SK-N-SH (cell line): ENCODE measurements at regions not wholly inside any gene's neighbourhood (a gene's known extent, or its start where the extent isn't known, plus 50 kb on each side); places are given as distances from the start of the nearest gene placed in this dataset.

ENCODE experiments used
- CTCF ChIA-PET: fragments of 300-600, 350-600 bp; formaldehyde crosslinking; extraction: SDS; loops from one replicate; lab custom pipeline; 2021; lab: Yijun Ruan, JAX
- POLR2A ChIA-PET: fragments of 350-600 bp; sonication (Branson Sonifier 250); formaldehyde crosslinking; extraction: SDS; loops from one replicate; lab custom pipeline; 2020; ENCODE audit warnings: antibody characterized with exemption, inconsistent platforms; lab: Yijun Ruan, JAX
- DNase-seq: peaks from one replicate; pipeline ENCODE4 v3.0.0; 2012
- H2AFZ ChIP-seq: fragments of 200-600 bp; sonication (generic); 2 replicates; pipeline ENCODE4 v1.8.1; 2016; ENCODE audit warnings: antibody characterized with exemption, mild to moderate bottlenecking, low read depth
- H3F3A ChIP-seq: fragments of 200-600 bp; sonication (generic); replicated peaks from 2 replicates; pipeline ENCODE3; 2016; ENCODE audit warnings: antibody characterized with exemption, mild to moderate bottlenecking; ENCODE audit not compliant: insufficient read depth
- H3K27ac ChIP-seq, 2 experiments: fragments of 200-500 bp in 1 of 2; fragments of 200-600 bp in 1 of 2; sonication (Bioruptor generic) in 1 of 2; sonication (generic), shearing (Covaris generic) in 1 of 2; 2 replicates each; pipeline versions ENCODE4 v1.5.1 to v1.6.1; 2014 to 2016; ENCODE audit warnings: low read depth in 2 of 2, inconsistent platforms in 1 of 2, low read length in 1 of 2, mild to moderate bottlenecking in 1 of 2, mixed read lengths in 1 of 2
- H3K27me3 ChIP-seq: fragments of 200-600 bp; sonication (generic), shearing (Covaris generic); 2 replicates; pipeline ENCODE4 v1.6.1; 2016; ENCODE audit warnings: mixed run types; ENCODE audit not compliant: insufficient read depth
- H3K36me3 ChIP-seq, 2 experiments: fragments of 200-500 bp in 1 of 2; fragments of 200-600 bp in 1 of 2; sonication (Bioruptor generic) in 1 of 2; sonication (generic) in 1 of 2; replicated peaks in 1 of 2; 2 replicates each; pipeline versions ENCODE3 to v1.5.1; 2014 to 2016; ENCODE audit warnings: low read length in 1 of 2, mild to moderate bottlenecking in 1 of 2; ENCODE audit not compliant: insufficient read depth in 2 of 2, control insufficient read depth in 1 of 2
- H3K4me1 ChIP-seq, 2 experiments: fragments of 200-500 bp in 1 of 2; fragments of 200-600 bp in 1 of 2; sonication (Bioruptor generic) in 1 of 2; sonication (generic), shearing (Covaris generic) in 1 of 2; 2 replicates each; pipeline versions ENCODE4 v1.5.1 to v1.6.1; 2014 to 2016; ENCODE audit warnings: low read depth in 1 of 2, low read length in 1 of 2, mixed run types in 1 of 2; ENCODE audit not compliant: insufficient read depth in 2 of 2, control insufficient read depth in 1 of 2
- H3K4me2 ChIP-seq: fragments of 200-600 bp; sonication (generic), shearing (Covaris generic); 2 replicates; pipeline ENCODE4 v1.6.1; 2017; ENCODE audit warnings: mixed run types
- H3K4me3 ChIP-seq, 2 experiments: fragments of 200-500 bp in 1 of 2; fragments of 200-600 bp in 1 of 2; sonication (Bioruptor generic) in 1 of 2; sonication (generic), shearing (Covaris generic) in 1 of 2; 2 replicates each; pipeline versions ENCODE4 v1.5.1 to v1.8.1; 2014 to 2016; ENCODE audit warnings: low read depth in 2 of 2, inconsistent platforms in 1 of 2, low read length in 1 of 2, mild to moderate bottlenecking in 1 of 2, mixed read lengths in 1 of 2, moderate library complexity in 1 of 2
- H3K79me2 ChIP-seq: fragments of 200-600 bp; sonication (generic); 2 replicates; pipeline ENCODE4 v1.8.1; 2017; ENCODE audit warnings: mild to moderate bottlenecking; ENCODE audit not compliant: insufficient read depth
- H3K9ac ChIP-seq: fragments of 200-600 bp; sonication (generic); 2 replicates; pipeline ENCODE4 v1.6.1; 2017; ENCODE audit warnings: mixed run types
- H3K9me2 ChIP-seq: fragments of 200-600 bp; sonication (generic); 2 replicates; pipeline ENCODE4 v1.6.1; 2017; ENCODE audit warnings: mixed run types
- H3K9me3 ChIP-seq: fragments of 200-600 bp; sonication (generic); 2 replicates; pipeline ENCODE4 v1.6.1; 2017; ENCODE audit warnings: mixed run types, mild to moderate bottlenecking, moderate library complexity
- H4K20me1 ChIP-seq: fragments of 200-600 bp; sonication (generic); 2 replicates; pipeline ENCODE4 v1.6.1; 2017; ENCODE audit warnings: mild to moderate bottlenecking, mixed run types; ENCODE audit not compliant: insufficient read depth
- CHD2 ChIP-seq: fragments of 150-350 bp; IDR thresholded peaks from 2 replicates; pipeline ENCODE4 v1.6.1; 2018; ENCODE audit warnings: low read length; ENCODE audit not compliant: partially characterized antibody
- FOSL2 ChIP-seq: IDR thresholded peaks from 2 replicates; pipeline ENCODE4 v1.4.0; 2012; ENCODE audit warnings: low read depth, mild to moderate bottlenecking, moderate library complexity, borderline replicate concordance
- GABPA ChIP-seq: IDR thresholded peaks from 2 replicates; pipeline ENCODE4 v1.4.0; 2012; ENCODE audit warnings: low read depth, mild to moderate bottlenecking
- JUND ChIP-seq: IDR thresholded peaks from 2 replicates; pipeline ENCODE4 v1.4.0; 2012
- POLR2AphosphoS5 ChIP-seq: IDR thresholded peaks from 2 replicates; pipeline ENCODE4 v1.6.1; 2012; ENCODE audit warnings: low read depth, low read length
- RAD21 ChIP-seq: IDR thresholded peaks from 2 replicates; pipeline ENCODE4 v1.6.1; 2012; ENCODE audit warnings: mild to moderate bottlenecking, low read length
- RFX5 ChIP-seq: IDR thresholded peaks from 2 replicates; pipeline ENCODE4 v1.6.1; 2012; ENCODE audit warnings: mild to moderate bottlenecking, improper control_type of control experiment, low read length
- TEAD4 ChIP-seq: IDR thresholded peaks from 2 replicates; pipeline ENCODE4 v1.4.0; 2012; ENCODE audit warnings: mild to moderate bottlenecking, borderline replicate concordance; ENCODE audit not compliant: insufficient read depth
- WGBS: methylation state at CpG from one replicate; pipeline ENCODE4 v1.1.6; 2017; ENCODE audit warnings: low lambda C conversion rate; 5-methylcytosine and 5-hydroxymethylcytosine counted together
- TF ChIP-seq, protein P1 (sequence below): IDR thresholded peaks from 2 replicates; pipeline ENCODE4 v1.4.0; 2012; ENCODE audit warnings: low read depth, borderline replicate concordance
- TF ChIP-seq, protein P2 (sequence below): IDR thresholded peaks from 2 replicates; pipeline ENCODE4 v1.4.0; 2012; ENCODE audit warnings: low read depth, borderline replicate concordance
- TF ChIP-seq, protein P3 (sequence below): fragments of 150-350 bp; IDR thresholded peaks from 2 replicates; pipeline ENCODE4 v1.6.1; 2016; ENCODE audit warnings: mild to moderate bottlenecking, low read depth, low read length
- TF ChIP-seq, protein P4 (sequence below): fragments of 150-350 bp; IDR thresholded peaks from 2 replicates; pipeline ENCODE4 v1.6.1; 2017; ENCODE audit warnings: antibody characterized with exemption, low read length, low read depth, borderline replicate concordance

DNA sequence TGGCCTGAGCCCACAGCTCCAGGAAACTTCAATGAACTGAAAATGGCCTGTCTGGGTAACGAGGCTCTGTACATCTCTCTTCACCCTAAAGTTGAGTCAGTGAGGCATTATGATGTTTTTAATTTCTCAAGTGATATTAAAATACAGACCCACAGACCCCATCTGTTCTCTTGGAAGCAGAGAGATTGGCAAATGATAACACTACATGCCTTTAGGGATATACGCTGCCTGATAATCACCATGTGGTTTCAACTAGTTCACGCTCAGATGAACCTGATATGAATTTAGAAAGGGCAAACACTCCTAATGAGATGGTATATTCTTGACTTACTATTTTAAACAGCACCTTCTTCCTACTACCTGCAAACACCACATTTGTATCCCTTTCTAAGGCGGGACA, 127.5 kb downstream of the RFC3 start (continued):
- no peak for TF ChIP-seq POLR2AphosphoS5
- no peak for TF ChIP-seq GABPA
- TF ChIP-seq RFX5, result no peak
- TF ChIP-seq, protein P1, sequence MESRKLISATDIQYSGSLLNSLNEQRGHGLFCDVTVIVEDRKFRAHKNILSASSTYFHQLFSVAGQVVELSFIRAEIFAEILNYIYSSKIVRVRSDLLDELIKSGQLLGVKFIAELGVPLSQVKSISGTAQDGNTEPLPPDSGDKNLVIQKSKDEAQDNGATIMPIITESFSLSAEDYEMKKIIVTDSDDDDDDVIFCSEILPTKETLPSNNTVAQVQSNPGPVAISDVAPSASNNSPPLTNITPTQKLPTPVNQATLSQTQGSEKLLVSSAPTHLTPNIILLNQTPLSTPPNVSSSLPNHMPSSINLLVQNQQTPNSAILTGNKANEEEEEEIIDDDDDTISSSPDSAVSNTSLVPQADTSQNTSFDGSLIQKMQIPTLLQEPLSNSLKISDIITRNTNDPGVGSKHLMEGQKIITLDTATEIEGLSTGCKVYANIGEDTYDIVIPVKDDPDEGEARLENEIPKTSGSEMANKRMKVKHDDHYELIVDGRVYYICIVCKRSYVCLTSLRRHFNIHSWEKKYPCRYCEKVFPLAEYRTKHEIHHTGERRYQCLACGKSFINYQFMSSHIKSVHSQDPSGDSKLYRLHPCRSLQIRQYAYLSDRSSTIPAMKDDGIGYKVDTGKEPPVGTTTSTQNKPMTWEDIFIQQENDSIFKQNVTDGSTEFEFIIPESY, result no peak
- peak; percentile 83 for TF ChIP-seq CHD2
- TF ChIP-seq RAD21, result peak; percentile 30; the same call in 1 of the 2 replicates
- no peak for TF ChIP-seq JUND
- TF ChIP-seq, protein P2, sequence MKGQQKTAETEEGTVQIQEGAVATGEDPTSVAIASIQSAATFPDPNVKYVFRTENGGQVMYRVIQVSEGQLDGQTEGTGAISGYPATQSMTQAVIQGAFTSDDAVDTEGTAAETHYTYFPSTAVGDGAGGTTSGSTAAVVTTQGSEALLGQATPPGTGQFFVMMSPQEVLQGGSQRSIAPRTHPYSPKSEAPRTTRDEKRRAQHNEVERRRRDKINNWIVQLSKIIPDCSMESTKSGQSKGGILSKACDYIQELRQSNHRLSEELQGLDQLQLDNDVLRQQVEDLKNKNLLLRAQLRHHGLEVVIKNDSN, result no peak

DNA sequence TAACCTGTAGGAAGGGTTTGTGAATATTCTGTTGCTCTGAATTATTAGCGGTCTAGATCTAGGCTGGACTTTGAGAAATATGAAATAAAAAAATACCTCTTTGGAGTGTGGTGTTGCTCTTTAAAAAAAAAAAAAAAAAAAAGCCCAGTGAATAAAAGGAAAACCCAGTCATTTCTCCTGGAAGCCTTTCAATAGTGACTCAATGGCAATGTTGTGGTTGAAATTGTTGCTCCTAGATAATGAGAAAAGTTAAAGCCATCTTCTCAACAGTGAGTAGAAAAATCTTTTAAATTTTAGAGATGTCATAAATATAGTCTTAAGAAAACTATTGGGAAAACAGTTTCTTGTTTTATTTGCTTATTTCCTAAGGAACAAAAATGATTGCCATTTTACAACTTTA, 135.3 kb downstream of the RFC3 start:
- H3K36me3 ChIP-seq, result no peaks in the 10 kb centered on the region
- no peak for TF ChIP-seq TEAD4
- TF ChIP-seq, protein P3, sequence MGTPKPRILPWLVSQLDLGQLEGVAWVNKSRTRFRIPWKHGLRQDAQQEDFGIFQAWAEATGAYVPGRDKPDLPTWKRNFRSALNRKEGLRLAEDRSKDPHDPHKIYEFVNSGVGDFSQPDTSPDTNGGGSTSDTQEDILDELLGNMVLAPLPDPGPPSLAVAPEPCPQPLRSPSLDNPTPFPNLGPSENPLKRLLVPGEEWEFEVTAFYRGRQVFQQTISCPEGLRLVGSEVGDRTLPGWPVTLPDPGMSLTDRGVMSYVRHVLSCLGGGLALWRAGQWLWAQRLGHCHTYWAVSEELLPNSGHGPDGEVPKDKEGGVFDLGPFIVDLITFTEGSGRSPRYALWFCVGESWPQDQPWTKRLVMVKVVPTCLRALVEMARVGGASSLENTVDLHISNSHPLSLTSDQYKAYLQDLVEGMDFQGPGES, result no peak
- 0 out of 2 replicates have a peak, but pooled peaks have one; percentile 13 for TF ChIP-seq FOSL2
- TF ChIP-seq, protein P4, sequence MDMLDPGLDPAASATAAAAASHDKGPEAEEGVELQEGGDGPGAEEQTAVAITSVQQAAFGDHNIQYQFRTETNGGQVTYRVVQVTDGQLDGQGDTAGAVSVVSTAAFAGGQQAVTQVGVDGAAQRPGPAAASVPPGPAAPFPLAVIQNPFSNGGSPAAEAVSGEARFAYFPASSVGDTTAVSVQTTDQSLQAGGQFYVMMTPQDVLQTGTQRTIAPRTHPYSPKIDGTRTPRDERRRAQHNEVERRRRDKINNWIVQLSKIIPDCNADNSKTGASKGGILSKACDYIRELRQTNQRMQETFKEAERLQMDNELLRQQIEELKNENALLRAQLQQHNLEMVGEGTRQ, result no peak
- DNase-seq, result no peak
- H3K4me2 ChIP-seq, result no peak overlapping the region
- H3K9me3 ChIP-seq, result no peaks in the 10 kb centered on the region
- POLR2A ChIA-PET, result interaction anchor here (0.7 kb wide), 1 partner anchor 124 kb away, joined by 4 read pairs; no protein-coding TSS in a partner anchor
- H3F3A ChIP-seq, result peaks cover 11% of the 10 kb centered on the region
- no peaks in the 10 kb centered on the region for H3K27me3 ChIP-seq
- H2AFZ ChIP-seq, result no peak overlapping the region
- H3K4me3 ChIP-seq, result no peak overlapping the region
- H3K27ac ChIP-seq, result peak overlapping the region in 1 of 2 experiments; percentile 43; a peak in 2 of 4 replicates
- peaks cover 0 to 5% of the 10 kb centered on the region in 2 experiments; a peak in 3 of 4 replicates for H3K4me1 ChIP-seq
- no peaks in the 10 kb centered on the region for H3K79me2 ChIP-seq
- 92% methylated on average over 1 of the region's 1 CpG for WGBS
- no peaks in the 10 kb centered on the region for H4K20me1 ChIP-seq
- H3K9ac ChIP-seq, result no peak overlapping the region
- H3K9me2 ChIP-seq, result no peaks in the 10 kb centered on the region
- CTCF ChIA-PET, result no interaction called here
